ENCODE measurements at regions not wholly inside any gene's neighbourhood (a gene's known extent, or its start where the extent isn't known, plus 50 kb on each side); places are given as distances from the start of the nearest gene placed in this dataset.

DNA sequence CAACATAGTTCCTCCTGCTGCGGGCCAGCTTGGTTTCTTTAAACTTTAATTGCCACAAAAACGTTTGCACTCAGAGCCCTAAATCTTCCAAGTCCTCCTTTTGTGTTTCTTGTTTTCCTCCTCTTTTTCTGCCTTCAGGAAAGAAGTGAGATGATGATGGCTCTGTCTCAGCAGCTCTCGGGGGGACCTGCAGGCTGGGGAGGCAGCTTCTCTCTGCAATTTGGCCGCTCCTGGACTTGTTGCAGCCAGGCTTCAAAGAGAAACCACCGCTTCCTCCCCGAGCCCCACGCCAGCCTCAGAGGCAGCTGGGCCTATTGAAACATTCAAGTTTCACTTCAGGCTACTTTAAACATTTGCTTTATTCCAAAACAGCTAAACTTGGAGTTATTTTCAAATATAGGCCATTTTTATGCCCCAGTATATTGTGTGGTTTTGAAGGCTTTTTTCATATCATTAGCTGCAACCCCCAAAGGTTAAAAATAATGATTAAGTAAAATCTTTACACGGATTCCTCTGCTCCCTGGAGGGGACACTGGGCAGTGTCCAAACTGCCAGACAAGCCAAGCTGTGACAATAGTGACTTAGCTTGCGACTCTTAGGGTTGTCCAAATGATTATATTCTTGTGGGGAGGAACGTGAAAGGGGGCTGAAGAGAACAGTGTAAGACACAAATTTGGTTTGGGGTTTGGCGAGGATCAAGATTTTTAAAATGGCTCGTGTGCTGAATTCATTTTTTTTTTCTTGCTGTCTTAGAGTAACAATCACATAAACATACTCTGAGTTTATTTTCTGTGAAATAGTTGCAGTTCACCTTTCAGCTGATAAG is 330.8 kb downstream of the DLEU7 start:
- DNase-seq: peak; percentile 41

- DNase-seq: no peak
Measured at GRCh38 chr13:50513300-50513877, 330.1 kb downstream of the DLEU7 start.

DNA sequence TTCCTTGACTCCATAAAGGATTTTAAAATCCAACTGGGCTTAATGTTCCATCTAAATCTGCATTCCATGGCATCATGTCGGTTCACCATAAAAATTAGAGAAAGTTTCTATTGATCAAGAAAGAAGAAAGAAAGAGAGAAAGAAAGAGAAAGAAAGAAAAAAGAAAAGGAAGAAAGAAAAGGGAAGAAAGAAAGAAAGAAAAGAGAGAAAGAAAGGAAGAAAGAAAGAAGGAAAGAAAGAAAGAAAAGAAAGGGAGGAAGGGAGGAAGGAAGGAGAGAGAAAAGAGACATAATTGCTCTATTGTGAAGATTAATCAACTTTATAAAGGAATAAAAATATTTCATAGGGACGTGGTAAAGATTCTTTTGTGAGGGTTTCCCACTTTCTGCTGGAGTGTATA is 329.2 kb downstream of the DLEU7 start:
- DNase-seq: no peak

DNA sequence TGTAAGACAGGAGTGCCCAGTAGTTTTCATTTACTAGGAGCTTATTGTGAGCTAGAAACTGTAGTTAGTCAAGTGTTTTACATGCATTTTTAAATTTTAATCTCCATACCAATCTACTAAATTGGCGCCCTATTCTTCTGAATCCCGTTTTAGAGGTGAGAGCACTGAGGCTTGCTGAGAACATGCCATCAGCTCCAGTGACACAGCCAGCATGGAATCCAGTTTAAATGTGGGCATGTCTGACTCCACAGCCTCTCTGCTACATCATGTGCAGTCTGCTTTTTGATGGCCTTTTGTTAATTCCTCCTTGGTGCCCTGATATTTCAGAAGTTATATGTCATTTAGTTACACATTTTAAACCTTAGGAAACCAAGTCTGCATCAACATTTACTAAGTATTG is 325.4 kb downstream of the DLEU7 start:
- DNase-seq: no peak

GRCh38 chr13:50518781-50519201 is 324.7 kb downstream of the DLEU7 start:
- no peak for DNase-seq

- no peak for DNase-seq
Measured at GRCh38 chr13:50519866-50520265, 323.6 kb downstream of the DLEU7 start.

- DNase-seq: no peak
Measured at GRCh38 chr13:50521006-50521830, 322.3 kb downstream of the DLEU7 start.

DNA sequence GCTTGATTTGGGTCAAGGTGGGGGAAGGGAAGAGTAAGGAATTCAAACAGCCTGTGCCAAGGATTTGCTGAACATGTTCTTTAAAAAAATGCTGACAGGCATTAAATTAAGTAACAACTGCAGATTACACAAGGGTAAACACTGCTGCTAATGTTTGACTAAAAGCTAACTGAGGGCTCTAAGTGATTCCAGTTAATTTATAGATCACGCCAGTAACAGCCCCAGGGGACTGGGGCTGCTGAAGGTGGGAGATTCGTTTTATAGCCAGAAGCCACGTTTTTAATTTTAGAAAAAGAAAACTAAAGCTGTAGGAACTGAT is 321.7 kb downstream of the DLEU7 start:
- no peak for DNase-seq

- DNase-seq: no peak
Measured at GRCh38 chr13:50522506-50522905, 321.0 kb downstream of the DLEU7 start.

GRCh38 chr13:50523307-50523706 is 320.2 kb downstream of the DLEU7 start:
- DNase-seq: no peak

DNA sequence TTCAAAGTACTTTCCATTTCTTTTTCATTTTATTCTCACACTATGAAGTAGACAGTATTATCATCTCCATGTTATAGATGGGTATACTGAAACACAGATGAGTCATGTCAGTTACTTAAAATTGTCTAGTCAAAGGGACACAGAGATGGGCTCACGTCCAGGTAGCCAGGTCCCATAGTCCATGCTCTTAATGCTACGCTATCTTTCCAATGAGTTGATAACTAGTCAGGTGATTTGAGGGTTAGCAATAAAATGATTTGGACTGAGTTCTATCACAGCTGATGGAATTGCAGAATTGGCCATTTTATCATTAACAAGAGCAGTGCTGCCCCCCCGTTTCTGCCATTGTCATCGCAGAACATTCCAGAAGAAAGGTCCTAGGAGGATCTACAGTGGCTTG is 318.9 kb downstream of the DLEU7 start:
- no peak for DNase-seq

DNA sequence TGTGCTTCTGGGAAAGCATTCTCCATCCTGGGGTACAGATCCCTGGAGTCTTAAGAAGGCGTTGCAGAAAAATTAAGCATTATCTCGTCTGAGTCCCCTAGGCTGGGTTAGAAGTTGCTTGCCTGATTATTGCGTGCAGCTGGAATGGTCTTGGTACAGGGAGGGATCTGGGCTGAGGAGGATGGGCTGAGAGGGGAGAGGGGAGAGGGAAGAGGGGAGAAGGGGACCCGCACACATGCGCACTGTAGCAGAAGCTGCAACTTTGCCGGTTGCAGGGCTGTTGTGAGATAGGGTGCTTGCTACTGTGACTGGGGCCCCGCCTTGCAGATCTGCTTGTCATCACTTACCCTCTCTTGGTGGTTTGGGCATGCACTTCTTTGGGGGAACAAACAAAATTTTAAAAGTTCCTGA is 316.8 kb downstream of the DLEU7 start:
- no peak for DNase-seq

GRCh38 chr13:50527188-50527587 is 316.3 kb downstream of the DLEU7 start:
- no peak for DNase-seq

- no peak for DNase-seq
Measured at GRCh38 chr13:50527612-50528509, 315.6 kb downstream of the DLEU7 start.

- DNase-seq: no peak
Measured at GRCh38 chr13:50529154-50529882, 314.2 kb downstream of the DLEU7 start.

DNA sequence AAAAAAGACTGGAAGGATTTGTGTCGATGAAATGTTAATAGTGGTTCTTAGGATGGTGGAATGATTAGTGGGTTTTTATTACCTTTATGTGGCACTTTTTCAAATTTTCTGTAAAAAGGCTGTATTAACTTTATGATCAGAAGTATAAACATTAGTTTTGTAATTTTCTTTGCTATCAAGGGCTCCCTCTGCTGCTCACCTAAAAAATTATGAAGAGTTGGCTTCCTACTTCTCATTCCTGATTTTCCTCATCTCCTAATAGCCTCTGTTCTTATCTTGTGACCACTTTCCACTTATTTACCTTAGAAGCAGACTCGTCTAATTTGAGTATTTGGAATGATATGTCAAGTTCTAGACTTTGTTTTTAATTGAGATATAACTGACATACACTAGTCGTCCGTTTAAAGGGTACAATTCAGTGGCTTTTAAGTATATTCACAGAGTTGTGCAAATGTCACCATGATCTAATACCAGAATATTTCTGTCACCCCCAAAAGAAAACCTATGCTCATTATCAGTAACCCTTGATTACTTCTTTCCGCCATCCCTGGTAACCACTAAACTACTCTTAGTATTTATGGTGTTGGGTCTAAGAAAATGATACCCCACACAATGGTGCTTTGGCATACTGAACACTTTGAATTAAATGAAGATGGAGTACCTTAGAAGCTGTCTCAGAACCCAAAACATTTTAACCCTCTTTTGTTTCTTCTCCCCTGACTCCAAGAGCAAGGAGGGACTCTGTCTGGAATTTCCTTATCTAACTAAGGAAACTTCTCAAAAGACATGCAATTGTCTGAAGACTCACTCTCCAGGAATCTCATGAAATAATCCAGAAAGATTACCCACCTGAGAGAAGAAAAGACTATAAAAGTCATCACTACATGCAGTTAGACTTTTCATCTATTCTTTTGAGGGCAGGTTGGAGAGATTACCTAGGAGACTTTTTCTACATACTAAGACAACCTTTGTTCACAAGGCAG is 311.3 kb downstream of the DLEU7 start:
- DNase-seq: peak; percentile 36

DNA sequence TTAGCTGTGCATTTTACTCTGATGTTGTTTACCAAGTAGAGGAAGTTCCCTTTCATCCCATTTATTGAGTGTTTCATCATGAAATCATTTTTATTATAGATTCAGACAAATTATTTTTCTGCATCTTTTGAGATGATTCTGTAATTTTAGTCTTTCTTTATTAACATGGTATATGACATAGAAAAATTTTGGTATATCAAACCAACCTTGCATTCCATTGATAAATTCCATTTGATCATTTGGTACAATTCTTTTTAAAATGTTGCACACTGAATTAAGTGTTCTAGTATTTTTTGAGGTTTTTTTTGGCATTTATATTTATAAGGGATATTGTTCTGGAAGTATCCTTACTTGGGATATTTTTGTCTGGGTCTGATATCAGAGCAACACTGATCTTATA is 308.4 kb downstream of the DLEU7 start:
- DNase-seq: no peak

GRCh38 chr13:50537029-50537428 is 306.5 kb downstream of the DLEU7 start:
- no peak for DNase-seq

GRCh38 chr13:50539791-50540530 is 303.5 kb downstream of the DLEU7 start:
- DNase-seq: no peak

- DNase-seq: no peak
Measured at GRCh38 chr13:50543141-50543540, 300.4 kb downstream of the DLEU7 start.

Data from EL (cell line).